GM19455 (cell line): ENCODE measurements at regions not wholly inside any gene's neighbourhood (a gene's known extent, or its start where the extent isn't known, plus 50 kb on each side); places are given as distances from the start of the nearest gene placed in this dataset.

Experiments used
- ATAC-seq: cut with Tn5 transposase; IDR thresholded peaks from one replicate; pipeline ENCODE4 v1.9.1; 2021; ENCODE audit not compliant: unreplicated experiment

- ATAC-seq, result no peak
Observed at GRCh38 chr3:59547874-59548273, 498.0 kb upstream of the CFAP20DC start.

DNA sequence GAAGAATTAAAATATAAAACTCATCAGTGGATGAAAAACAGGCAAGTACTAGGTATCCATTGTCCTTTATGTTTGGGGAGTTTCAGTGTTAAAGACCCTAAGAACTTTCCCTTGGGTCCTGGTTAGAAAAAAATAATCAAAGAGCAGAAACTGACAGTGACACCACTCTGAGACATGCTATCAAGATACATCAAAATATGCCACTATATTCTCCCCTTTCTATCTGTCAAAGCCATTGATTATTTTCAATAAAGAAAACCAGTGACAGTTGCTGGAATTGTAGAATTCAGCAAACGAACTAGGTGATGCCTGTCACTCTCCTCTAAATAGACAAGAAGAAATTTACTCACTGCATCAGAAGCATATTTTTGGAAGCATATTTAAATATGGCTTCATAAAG lies 496.7 kb upstream of the CFAP20DC start:
- ATAC-seq, result no peak

DNA sequence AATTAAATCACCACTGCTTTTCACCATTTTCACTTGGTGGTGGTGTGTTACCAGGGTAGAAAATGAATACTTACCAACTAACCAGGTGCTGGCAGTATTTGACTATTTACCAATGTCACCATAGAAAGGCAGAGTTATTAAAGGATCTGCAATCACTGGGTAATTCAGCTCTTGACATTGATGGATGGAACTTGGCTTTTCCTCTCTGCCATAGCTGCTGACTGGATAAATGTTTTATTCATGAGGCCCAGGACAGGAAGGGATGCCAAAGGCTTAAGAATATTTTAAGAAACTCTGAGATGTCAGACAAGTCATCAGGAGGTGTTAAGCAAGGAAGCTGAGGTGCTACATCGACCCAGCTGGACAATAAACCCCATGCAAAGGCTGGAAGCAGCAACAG lies 495.5 kb upstream of the CFAP20DC start:
- ATAC-seq, result no peak

DNA sequence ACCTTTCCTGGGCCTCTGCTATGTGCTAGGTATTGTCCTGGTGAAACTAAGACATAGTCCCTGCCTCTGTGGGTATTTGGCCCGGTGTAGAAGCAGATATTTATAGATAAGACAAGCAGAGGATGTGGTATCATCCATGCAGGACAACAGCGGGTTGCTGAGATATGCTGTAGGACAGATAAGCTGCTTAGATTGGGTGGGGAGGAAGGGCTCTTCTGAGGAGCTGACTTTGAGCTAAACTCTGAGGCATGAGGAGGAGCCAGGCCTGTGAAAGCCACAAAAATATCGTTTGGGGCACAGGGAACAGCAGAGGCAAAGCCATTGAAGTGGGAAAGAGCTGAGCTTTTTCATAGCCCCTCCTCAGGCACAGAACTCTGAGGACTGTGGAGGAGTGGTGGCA lies 492.5 kb upstream of the CFAP20DC start:
- ATAC-seq, result no peak

- peak; percentile 90 for ATAC-seq
Observed at GRCh38 chr3:59540696-59541095, 490.9 kb upstream of the CFAP20DC start.

GRCh38 chr3:59540241-59540640 lies 490.4 kb upstream of the CFAP20DC start:
- ATAC-seq, result no peak

DNA sequence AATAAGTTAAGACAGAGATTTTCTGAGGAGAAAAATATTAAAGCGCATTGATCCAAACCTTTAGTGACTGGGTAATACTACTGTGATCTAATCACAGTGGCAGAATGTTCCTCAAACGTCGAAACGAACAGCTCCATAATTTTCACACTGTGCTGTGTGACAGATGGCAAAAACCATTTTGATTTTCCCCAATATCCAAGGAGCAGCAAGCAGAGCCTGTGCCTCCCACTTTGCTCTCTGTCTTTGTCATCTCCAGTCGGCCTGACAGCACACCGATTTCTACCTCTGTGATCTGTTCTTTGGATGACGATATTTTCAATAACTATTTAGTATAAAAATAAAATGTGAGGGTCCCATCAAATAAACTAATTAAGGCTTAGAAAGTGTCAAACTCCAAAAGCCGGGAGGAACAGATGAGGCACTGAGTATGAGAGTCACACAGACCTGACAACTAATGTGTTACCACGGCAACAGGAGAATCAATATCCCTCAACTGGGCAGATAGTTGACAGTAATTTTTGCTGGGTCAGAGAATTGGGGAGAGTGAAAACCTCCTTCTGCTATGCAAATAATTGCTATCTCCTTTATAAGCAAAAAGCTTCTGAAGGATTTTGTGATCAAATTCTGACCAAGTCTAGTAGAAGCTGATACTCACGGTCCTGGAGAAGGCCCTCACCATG lies 489.1 kb upstream of the CFAP20DC start:
- ATAC-seq, result no peak

- no peak for ATAC-seq
Observed at GRCh38 chr3:59535791-59536221, 486.0 kb upstream of the CFAP20DC start.

- ATAC-seq, result no peak
Observed at GRCh38 chr3:59531994-59532393, 482.2 kb upstream of the CFAP20DC start.

- ATAC-seq, result no peak
Observed at GRCh38 chr3:59531066-59531745, 481.4 kb upstream of the CFAP20DC start.

- ATAC-seq, result no peak
Observed at GRCh38 chr3:59528251-59528650, 478.4 kb upstream of the CFAP20DC start.

GRCh38 chr3:59527493-59527892 lies 477.7 kb upstream of the CFAP20DC start:
- no peak for ATAC-seq

DNA sequence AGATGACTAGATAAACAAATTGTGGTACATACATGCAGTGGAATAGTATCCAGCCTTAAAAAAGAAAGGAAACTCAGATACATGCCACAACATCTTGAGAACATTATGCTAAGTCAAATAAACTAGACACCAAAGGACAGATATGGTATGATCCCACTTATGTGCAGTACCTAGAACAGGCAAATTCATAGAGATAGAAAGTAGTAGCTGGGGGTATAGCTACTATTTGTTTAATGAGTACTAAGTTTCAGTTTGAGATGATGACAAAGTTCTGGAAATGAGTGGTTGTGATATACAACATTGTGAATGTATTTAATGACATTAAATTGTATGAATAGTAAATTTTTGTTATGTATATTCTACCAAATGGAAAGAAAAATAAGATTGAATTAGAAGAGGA lies 477.2 kb upstream of the CFAP20DC start:
- no peak for ATAC-seq

DNA sequence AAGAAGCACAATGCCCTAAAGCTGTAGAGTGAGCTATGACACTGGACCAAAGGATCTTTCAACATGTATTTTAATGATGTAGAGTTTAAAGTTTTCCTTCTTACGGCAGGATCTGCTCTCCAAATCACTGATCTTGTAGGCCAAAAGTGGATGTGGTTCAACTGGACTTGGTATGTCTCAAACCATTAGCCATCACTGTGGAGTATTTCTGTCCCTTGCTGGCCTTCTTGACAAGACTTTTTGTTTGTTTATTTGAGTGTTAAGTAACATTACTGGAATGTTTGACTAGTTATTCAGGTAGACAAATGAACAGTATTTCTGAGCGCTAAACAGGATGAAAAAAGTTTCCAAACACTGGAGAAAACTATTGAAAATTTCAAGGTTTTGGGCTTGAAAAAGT lies 472.7 kb upstream of the CFAP20DC start:
- ATAC-seq, result no peak

DNA sequence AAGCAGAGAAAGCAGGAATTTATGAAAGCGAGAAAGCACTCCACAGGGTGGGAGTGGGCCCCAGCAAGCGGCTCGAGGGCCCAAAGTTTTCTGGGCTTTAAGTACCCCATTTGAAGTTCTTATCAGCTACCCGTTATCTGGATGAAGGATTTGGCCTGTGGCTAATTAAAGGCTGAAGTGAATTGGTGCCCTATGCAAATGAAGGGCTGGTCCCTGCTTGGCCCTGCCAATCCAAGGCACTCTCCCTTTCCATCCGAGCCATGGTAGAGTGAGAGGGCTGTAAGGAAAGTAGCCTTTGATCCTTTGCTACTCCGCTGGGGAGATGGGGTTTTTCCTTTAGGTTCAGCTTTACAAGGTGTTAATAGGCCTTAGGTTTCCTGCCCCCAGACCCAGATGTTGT lies 469.3 kb upstream of the CFAP20DC start:
- ATAC-seq, result no peak

DNA sequence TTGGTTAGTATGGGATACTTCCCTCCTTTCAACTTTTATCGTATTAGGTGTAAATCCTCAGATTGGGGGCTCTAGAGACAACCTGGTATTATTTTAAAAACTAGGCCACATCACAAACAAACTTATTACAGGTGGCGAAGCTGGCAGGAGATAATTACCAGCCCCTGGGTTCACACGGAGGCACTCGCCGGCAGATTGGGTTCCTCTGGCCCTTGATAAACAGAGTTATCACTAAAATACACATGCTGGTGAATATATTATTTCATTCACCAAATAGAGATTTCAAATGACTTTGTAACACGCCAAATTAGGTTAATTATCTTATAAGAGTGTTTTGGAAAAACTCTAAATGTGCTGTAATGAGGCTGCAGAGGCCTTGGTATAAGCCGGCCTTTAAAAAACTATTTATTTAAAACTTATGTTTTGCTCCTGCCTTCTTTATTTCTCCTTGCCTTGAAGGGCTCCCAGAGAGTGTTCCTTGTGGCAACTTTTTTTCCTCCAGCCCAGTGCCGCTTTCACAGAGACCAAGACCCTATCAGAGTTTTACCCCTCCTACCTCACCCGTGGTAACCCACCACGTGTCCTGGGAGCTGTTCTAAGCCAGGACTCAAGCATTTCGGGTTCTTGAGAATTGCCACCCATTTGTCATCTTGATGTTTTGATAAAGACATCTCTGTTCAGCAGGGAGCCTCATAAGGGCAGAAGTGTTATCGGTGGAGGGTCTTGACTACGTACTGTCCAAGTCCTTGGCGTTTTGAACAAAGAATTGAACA lies 468.6 kb upstream of the CFAP20DC start:
- no peak for ATAC-seq

DNA sequence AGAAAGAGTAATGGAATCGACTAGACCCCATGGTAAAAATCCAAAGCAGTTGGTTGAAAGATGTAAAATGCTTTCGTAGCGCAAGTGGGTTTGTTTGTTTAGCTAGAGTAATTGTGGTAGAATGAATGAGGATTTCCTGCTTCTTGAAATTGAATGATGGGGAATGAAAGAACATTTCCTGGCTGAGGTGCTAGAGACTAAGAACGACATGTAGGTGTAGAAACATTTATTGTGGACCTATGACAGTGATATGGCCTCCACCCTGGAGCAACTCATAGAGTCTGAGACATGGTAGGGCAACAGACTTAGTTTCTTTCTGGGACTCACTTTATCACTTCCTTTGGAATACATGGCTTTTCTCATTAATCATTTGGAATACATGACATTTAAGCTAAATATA lies 467.6 kb upstream of the CFAP20DC start:
- no peak for ATAC-seq

- ATAC-seq, result no peak
Observed at GRCh38 chr3:59515966-59516365, 466.1 kb upstream of the CFAP20DC start.

- no peak for ATAC-seq
Observed at GRCh38 chr3:59514865-59515482, 465.1 kb upstream of the CFAP20DC start.

GRCh38 chr3:59513570-59513969 lies 463.7 kb upstream of the CFAP20DC start:
- ATAC-seq, result no peak

- ATAC-seq, result no peak
Observed at GRCh38 chr3:59512066-59512465, 462.2 kb upstream of the CFAP20DC start.

- ATAC-seq, result no peak
Observed at GRCh38 chr3:59510576-59510975, 460.8 kb upstream of the CFAP20DC start.
